ENCODE measurements at regions not wholly inside any gene's neighbourhood (a gene's known extent, or its start where the extent isn't known, plus 50 kb on each side); places are given as distances from the start of the nearest gene placed in this dataset.

- no peak overlapping the region for H3K27ac ChIP-seq
- TF ChIP-seq ZFX (IDR thresholded peaks at IDR 0.05; ENCODE audit: borderline replicate concordance) (no peak), CTCF (IDR thresholded peaks at IDR 0.05) (no peak)
Measured at GRCh38 chr4:4641254-4641653, 99.4 kb upstream of the STX18 start.

GRCh38 chr4:4640692-4641091, 98.8 kb upstream of the STX18 start:
- no peak for TF ChIP-seq CTCF (IDR thresholded peaks at IDR 0.05)
- TF ChIP-seq ZFX (IDR thresholded peaks at IDR 0.05; ENCODE audit: borderline replicate concordance): no peak
- no peak overlapping the region for H3K27ac ChIP-seq

GRCh38 chr4:4639370-4639769, 97.5 kb upstream of the STX18 start:
- TF ChIP-seq CTCF (IDR thresholded peaks at IDR 0.05) (no peak), ZFX (IDR thresholded peaks at IDR 0.05; ENCODE audit: borderline replicate concordance) (no peak)
- no peak overlapping the region for H3K27ac ChIP-seq

GRCh38 chr4:4637710-4638109, 95.9 kb upstream of the STX18 start:
- TF ChIP-seq CTCF (IDR thresholded peaks at IDR 0.05) (no peak), ZFX (IDR thresholded peaks at IDR 0.05; ENCODE audit: borderline replicate concordance) (no peak)
- no peak overlapping the region for H3K27ac ChIP-seq

GRCh38 chr4:4633431-4633830, 91.6 kb upstream of the STX18 start:
- no peak for TF ChIP-seq ZFX (IDR thresholded peaks at IDR 0.05; ENCODE audit: borderline replicate concordance)
- TF ChIP-seq CTCF (IDR thresholded peaks at IDR 0.05): no peak
- H3K27ac ChIP-seq: no peak overlapping the region

- no peak overlapping the region for H3K27ac ChIP-seq
- no peak for TF ChIP-seq CTCF (IDR thresholded peaks at IDR 0.05)
Measured at GRCh38 chr4:4631150-4631549, 89.3 kb upstream of the STX18 start.

GRCh38 chr4:4627906-4628305, 86.1 kb upstream of the STX18 start:
- TF ChIP-seq ZFX (IDR thresholded peaks at IDR 0.05; ENCODE audit: borderline replicate concordance) (no peak), CTCF (IDR thresholded peaks at IDR 0.05) (no peak)
- H3K27ac ChIP-seq: no peak overlapping the region
